ENCODE measurements at regions not wholly inside any gene's neighbourhood (a gene's known extent, or its start where the extent isn't known, plus 50 kb on each side); places are given as distances from the start of the nearest gene placed in this dataset.

DNA sequence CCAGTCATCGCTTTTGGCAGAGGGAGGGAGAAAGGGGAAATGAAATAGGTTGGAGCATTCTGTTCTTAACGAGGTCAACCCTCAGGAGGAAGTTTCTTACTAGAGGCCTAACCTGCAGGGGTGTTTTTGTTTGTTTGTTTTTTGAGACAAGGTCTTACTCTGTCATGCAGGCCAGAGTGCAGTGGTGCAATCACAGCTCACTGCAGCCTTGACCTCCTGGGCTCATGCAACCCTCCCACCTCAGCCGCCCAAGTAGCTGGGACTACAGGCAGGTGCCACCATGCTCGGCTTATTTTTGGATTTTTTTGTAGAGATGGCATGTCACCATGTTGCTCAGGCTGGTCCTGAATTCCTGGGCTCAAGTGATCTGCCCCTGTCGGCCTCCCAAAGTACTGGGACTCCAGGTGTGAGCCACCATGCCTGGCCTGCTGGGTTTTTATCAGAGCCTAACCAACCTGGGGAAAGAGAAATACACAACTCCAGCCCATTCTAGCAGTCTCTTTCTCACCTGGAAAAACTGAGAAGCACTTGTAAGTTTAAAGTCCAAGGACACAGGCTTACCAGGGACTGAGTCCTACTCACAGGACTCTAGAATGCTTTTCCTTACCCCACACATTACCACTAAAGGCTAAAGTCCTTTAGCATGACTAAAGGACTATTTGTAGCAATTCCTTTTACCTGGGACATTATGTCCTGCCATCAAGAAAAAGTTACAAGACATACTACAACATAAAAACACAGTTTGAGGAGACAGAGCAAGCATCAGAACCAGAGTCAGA is 101.0 kb upstream of the EGFR start:
- TF ChIP-seq YY1 (IDR thresholded peaks at IDR 0.05; ENCODE audit: low read depth) (no peak), FOXM1 (IDR thresholded peaks at IDR 0.05; ENCODE audit: borderline replicate concordance, low read depth) (no peak), ZBTB7A (IDR thresholded peaks at IDR 0.05; ENCODE audit: low read depth) (no peak), CEBPB (IDR thresholded peaks at IDR 0.05) (no peak), EP300 (IDR thresholded peaks at IDR 0.05; ENCODE audit: borderline replicate concordance) (no peak)

DNA sequence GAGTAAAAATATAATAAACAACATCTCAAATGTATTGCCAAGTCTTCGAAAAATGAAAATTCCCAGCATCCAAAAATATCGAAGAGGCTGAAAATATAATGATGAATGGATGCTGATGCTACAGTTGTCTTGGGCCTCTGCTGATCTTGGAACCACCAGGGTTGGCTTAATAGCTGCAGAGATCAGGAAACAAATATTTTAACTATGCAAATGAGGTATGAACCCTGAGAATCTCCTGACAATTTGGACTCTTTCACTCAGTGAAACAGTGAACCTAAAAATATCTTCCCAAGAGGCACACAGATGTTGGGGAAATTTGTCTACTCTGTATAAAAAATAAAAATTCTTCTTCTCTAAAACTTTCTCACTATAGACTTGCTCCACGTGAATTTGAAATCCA is 97.7 kb upstream of the EGFR start:
- TF ChIP-seq RAD21 (IDR thresholded peaks at IDR 0.05; ENCODE audit: low read depth) (no peak), EP300 (IDR thresholded peaks at IDR 0.05; ENCODE audit: borderline replicate concordance) (no peak)

DNA sequence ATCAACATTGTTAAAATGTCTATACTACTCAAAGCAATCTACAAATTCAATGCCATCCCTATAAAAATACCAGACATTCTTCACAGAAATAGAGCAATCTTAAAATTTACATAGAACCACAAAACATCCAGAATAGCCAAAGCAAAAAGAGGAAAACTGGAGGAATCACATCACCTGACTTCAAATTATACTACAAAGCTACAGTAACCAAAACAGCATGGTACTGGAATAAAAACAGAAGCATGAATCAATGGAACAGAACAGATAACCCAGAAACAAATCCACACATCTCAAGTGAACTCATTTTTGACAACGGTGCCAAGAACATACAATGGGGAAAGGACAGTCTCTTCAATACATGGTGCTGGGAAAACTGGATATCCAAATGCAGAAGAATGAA is 87.3 kb upstream of the EGFR start:
- TF ChIP-seq, protein P1, sequence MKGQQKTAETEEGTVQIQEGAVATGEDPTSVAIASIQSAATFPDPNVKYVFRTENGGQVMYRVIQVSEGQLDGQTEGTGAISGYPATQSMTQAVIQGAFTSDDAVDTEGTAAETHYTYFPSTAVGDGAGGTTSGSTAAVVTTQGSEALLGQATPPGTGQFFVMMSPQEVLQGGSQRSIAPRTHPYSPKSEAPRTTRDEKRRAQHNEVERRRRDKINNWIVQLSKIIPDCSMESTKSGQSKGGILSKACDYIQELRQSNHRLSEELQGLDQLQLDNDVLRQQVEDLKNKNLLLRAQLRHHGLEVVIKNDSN (IDR thresholded peaks at IDR 0.05) = no peak
- TF ChIP-seq RAD21 (IDR thresholded peaks at IDR 0.05; ENCODE audit: low read depth) (no peak), EGR1 (IDR thresholded peaks at IDR 0.05) (no peak), TAF1 (IDR thresholded peaks at IDR 0.05; ENCODE audit: low read depth) (no peak), EP300 (IDR thresholded peaks at IDR 0.05; ENCODE audit: borderline replicate concordance) (no peak), TEAD4 (IDR thresholded peaks at IDR 0.05) (no peak), FOXM1 (IDR thresholded peaks at IDR 0.05; ENCODE audit: borderline replicate concordance, low read depth) (no peak), ZBTB7A (IDR thresholded peaks at IDR 0.05; ENCODE audit: low read depth) (no peak)
- TF ChIP-seq, protein P2, sequence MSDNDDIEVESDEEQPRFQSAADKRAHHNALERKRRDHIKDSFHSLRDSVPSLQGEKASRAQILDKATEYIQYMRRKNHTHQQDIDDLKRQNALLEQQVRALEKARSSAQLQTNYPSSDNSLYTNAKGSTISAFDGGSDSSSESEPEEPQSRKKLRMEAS (IDR thresholded peaks at IDR 0.05) = no peak

DNA sequence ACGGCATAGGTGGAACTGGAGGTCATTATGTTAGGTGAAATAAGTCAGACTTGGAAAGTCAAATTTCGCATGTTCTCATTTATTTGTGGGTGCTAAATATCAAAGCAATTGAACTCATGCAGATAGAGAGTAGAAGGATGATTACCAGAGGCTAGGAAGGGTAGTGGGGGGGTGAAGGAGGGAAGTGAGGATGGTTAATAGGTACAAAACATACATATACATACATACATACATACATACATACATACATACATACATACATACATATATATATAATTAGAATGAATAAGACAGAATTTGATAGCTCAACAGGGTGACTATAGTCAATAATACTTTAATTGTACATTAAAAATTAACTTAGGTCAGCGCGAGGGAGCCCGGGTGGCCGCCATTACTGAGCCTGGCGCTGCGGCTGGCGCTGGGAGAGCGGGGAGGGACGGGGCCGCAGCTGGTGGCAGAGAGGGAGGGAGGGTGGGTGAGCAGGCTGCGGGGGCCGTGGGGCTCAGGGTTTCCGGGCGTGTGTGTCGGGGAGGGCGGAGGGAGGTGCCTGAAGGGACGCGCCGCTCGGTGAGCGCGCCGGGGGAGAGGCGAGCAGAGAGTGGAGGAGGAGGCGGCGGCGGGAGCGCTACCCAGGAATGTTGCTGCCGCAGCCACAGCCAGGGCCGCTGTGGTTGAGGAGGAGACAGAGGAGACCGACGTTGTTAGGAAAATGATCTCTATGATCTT is 85.8 kb upstream of the EGFR start:
- TF ChIP-seq YY1 (IDR thresholded peaks at IDR 0.05; ENCODE audit: low read depth) (peak; percentile 87), NFIC (IDR thresholded peaks at IDR 0.05) (no peak), FOXM1 (IDR thresholded peaks at IDR 0.05; ENCODE audit: borderline replicate concordance, low read depth) (no peak), RAD21 (IDR thresholded peaks at IDR 0.05; ENCODE audit: low read depth) (no peak), EP300 (IDR thresholded peaks at IDR 0.05; ENCODE audit: borderline replicate concordance) (peak; percentile 14; the same call in 1 of the 2 replicates), TAF1 (IDR thresholded peaks at IDR 0.05; ENCODE audit: low read depth) (peak; percentile 56; the same call in 1 of the 2 replicates), CEBPB (IDR thresholded peaks at IDR 0.05) (no peak), EGR1 (IDR thresholded peaks at IDR 0.05) (0 out of 2 replicates have a peak, but pooled peaks have one; percentile 6), TCF12 (IDR thresholded peaks at IDR 0.05; ENCODE audit: low read depth) (0 out of 2 replicates have a peak, but pooled peaks have one; percentile 34), ZBTB7A (IDR thresholded peaks at IDR 0.05; ENCODE audit: low read depth) (no peak), TEAD4 (IDR thresholded peaks at IDR 0.05) (peak; percentile 76), CREB1 (IDR thresholded peaks at IDR 0.05; ENCODE audit: low read depth) (no peak)
- TF ChIP-seq, protein P2 (IDR thresholded peaks at IDR 0.05) = no peak
- TF ChIP-seq, protein P1 (IDR thresholded peaks at IDR 0.05) = no peak
- TF ChIP-seq, protein P3, sequence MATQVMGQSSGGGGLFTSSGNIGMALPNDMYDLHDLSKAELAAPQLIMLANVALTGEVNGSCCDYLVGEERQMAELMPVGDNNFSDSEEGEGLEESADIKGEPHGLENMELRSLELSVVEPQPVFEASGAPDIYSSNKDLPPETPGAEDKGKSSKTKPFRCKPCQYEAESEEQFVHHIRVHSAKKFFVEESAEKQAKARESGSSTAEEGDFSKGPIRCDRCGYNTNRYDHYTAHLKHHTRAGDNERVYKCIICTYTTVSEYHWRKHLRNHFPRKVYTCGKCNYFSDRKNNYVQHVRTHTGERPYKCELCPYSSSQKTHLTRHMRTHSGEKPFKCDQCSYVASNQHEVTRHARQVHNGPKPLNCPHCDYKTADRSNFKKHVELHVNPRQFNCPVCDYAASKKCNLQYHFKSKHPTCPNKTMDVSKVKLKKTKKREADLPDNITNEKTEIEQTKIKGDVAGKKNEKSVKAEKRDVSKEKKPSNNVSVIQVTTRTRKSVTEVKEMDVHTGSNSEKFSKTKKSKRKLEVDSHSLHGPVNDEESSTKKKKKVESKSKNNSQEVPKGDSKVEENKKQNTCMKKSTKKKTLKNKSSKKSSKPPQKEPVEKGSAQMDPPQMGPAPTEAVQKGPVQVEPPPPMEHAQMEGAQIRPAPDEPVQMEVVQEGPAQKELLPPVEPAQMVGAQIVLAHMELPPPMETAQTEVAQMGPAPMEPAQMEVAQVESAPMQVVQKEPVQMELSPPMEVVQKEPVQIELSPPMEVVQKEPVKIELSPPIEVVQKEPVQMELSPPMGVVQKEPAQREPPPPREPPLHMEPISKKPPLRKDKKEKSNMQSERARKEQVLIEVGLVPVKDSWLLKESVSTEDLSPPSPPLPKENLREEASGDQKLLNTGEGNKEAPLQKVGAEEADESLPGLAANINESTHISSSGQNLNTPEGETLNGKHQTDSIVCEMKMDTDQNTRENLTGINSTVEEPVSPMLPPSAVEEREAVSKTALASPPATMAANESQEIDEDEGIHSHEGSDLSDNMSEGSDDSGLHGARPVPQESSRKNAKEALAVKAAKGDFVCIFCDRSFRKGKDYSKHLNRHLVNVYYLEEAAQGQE (IDR thresholded peaks at IDR 0.05; ENCODE audit: low read depth) = no peak

DNA sequence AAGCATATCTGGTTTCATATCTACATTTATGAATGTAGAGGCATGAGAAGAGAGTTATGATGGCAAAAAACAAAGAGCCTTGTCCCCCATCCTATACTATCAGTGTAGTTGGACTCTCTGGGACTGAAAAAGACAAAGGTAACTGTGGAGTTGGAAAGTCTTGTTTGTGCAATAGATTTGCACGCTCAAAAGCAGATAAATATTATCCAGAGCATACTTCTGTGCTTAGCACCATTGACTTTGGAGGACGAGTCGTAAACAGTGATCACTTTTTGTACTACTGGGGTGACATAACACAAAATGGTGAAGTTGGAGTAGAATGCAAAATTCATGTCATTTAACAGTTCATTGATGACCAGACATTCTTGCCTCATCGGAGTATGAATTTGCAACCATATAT is 85.2 kb upstream of the EGFR start:
- TF ChIP-seq EGR1 (IDR thresholded peaks at IDR 0.05) (no peak), EP300 (IDR thresholded peaks at IDR 0.05; ENCODE audit: borderline replicate concordance) (no peak), CREB1 (IDR thresholded peaks at IDR 0.05; ENCODE audit: low read depth) (no peak), TEAD4 (IDR thresholded peaks at IDR 0.05) (no peak), TCF12 (IDR thresholded peaks at IDR 0.05; ENCODE audit: low read depth) (no peak), YY1 (IDR thresholded peaks at IDR 0.05; ENCODE audit: low read depth) (no peak), NFIC (IDR thresholded peaks at IDR 0.05) (no peak), FOXM1 (IDR thresholded peaks at IDR 0.05; ENCODE audit: borderline replicate concordance, low read depth) (no peak), TAF1 (IDR thresholded peaks at IDR 0.05; ENCODE audit: low read depth) (no peak), ZBTB7A (IDR thresholded peaks at IDR 0.05; ENCODE audit: low read depth) (no peak), CEBPB (IDR thresholded peaks at IDR 0.05) (no peak), RAD21 (IDR thresholded peaks at IDR 0.05; ENCODE audit: low read depth) (no peak)
- TF ChIP-seq, protein P2 (IDR thresholded peaks at IDR 0.05) = no peak
- TF ChIP-seq, protein P1 (IDR thresholded peaks at IDR 0.05) = no peak
- TF ChIP-seq, protein P3 (IDR thresholded peaks at IDR 0.05; ENCODE audit: low read depth) = no peak
